Keratinocyte (primary cell): ENCODE measurements at regions not wholly inside any gene's neighbourhood (a gene's known extent, or its start where the extent isn't known, plus 50 kb on each side); places are given as distances from the start of the nearest gene placed in this dataset.

ENCODE experiments used
- DNase-seq: peaks from one replicate; pipeline ENCODE4 v3.0.0-alpha.2; 2011; ENCODE audit warnings: low read depth, missing footprints, low spot score
- FAIRE-seq: peaks from 2 replicates; lab custom pipeline; 2011; peaks lifted over from hg19 to GRCh38; lab: Jason Lieb, UNC
- H2AFZ ChIP-seq: 2 replicates; pipeline ENCODE4 v1.6.0; 2012; ENCODE audit warnings: low read length, control low read depth, inconsistent platforms; ENCODE audit not compliant: control insufficient read depth
- H3K27ac ChIP-seq: 2 replicates; pipeline ENCODE4 v1.5.1; 2011; ENCODE audit warnings: low read length; ENCODE audit not compliant: control insufficient read depth, insufficient read depth
- H3K27me3 ChIP-seq: 3 replicates; pipeline ENCODE4 v1.6.0; 2011; ENCODE audit warnings: low read length; ENCODE audit not compliant: control insufficient read depth, insufficient read depth; ENCODE audit errors: extremely low read depth
- H3K36me3 ChIP-seq, 2 experiments: 2 replicates in 1 of 2; 3 replicates in 1 of 2; pipeline ENCODE4 v1.5.1; 2011; ENCODE audit warnings: low read length in 2 of 2, mild to moderate bottlenecking in 1 of 2; ENCODE audit not compliant: control insufficient read depth in 2 of 2, insufficient read depth in 2 of 2; ENCODE audit errors: extremely low read depth in 1 of 2
- H3K4me1 ChIP-seq: 3 replicates; pipeline ENCODE4 v1.5.1; 2011; ENCODE audit warnings: low read length; ENCODE audit not compliant: control insufficient read depth, insufficient read depth; ENCODE audit errors: extremely low read depth
- H3K4me2 ChIP-seq: 3 replicates; pipeline ENCODE4 v1.6.0; 2011; ENCODE audit warnings: low read depth, low read length; ENCODE audit not compliant: control insufficient read depth, insufficient read depth; ENCODE audit errors: extremely low read depth
- H3K4me3 ChIP-seq, 3 experiments: fragments of 200-600 bp in 1 of 3; sonication (generic) in 1 of 3; 2 replicates in 2 of 3; 3 replicates in 1 of 3; pipeline ENCODE4 v1.5.1; 2011 to 2016; ENCODE audit warnings: low read length in 3 of 3, mild to moderate bottlenecking in 3 of 3, control low read depth in 2 of 3, inconsistent platforms in 1 of 3, low read depth in 1 of 3, mixed read lengths in 1 of 3, mixed run types in 1 of 3, moderate library complexity in 1 of 3; ENCODE audit not compliant: control insufficient read depth in 2 of 3, insufficient read depth in 2 of 3; ENCODE audit errors: extremely low read depth in 1 of 3
- H3K79me2 ChIP-seq: 2 replicates; pipeline ENCODE4 v1.6.0; 2012; ENCODE audit warnings: low read length; ENCODE audit not compliant: control insufficient read depth, insufficient read depth
- H3K9ac ChIP-seq: 3 replicates; pipeline ENCODE4 v1.6.0; 2011; ENCODE audit warnings: low read length; ENCODE audit not compliant: control insufficient read depth, insufficient read depth; ENCODE audit errors: extremely low read depth
- H3K9me1 ChIP-seq: 3 replicates; pipeline ENCODE4 v1.6.0; 2011; ENCODE audit warnings: low read length; ENCODE audit not compliant: control insufficient read depth, insufficient read depth; ENCODE audit errors: extremely low read depth
- H3K9me3 ChIP-seq: 2 replicates; pipeline ENCODE4 v1.5.1; 2012; ENCODE audit warnings: low read depth, low read length; ENCODE audit not compliant: control insufficient read depth
- H4K20me1 ChIP-seq: 3 replicates; pipeline ENCODE4 v1.6.0; 2011; ENCODE audit warnings: low read length; ENCODE audit not compliant: control insufficient read depth, insufficient read depth; ENCODE audit errors: extremely low read depth
- CTCF ChIP-seq, 3 experiments: IDR thresholded peaks in 1 of 3; conservative IDR thresholded peaks in 1 of 3; optimal IDR thresholded peaks in 1 of 3; 2 replicates in 2 of 3; 3 replicates in 1 of 3; pipeline versions ENCODE3 to v1.5.1; 2011; ENCODE audit warnings: low read length in 3 of 3, mild to moderate bottlenecking in 3 of 3, moderate library complexity in 2 of 3, control low read depth in 1 of 3, inconsistent platforms in 1 of 3; ENCODE audit not compliant: insufficient read depth in 2 of 3; ENCODE audit errors: extremely low read depth in 1 of 3
- EZH2 ChIP-seq: IDR thresholded peaks from one replicate; pipeline ENCODE4 v1.6.1; 2012; ENCODE audit warnings: inconsistent platforms, mild to moderate bottlenecking, low read length, moderate library complexity
- dilution Hi-C: fragments of 300-500 bp; cut with MboI; formaldehyde crosslinking; loops from one replicate; pipeline ENCODE4 v1.7.0; 2020; ENCODE audit warnings: low sequenced_read_pairs; ENCODE audit not compliant: extremely low pct_ligation_motif_present

- Histone ChIP-seq H3K36me3 (no peaks in the 10 kb centered on the region), H3K79me2 (no peaks in the 10 kb centered on the region), H3K4me2 (no peak overlapping the region), H3K4me1 (no peaks in the 10 kb centered on the region), H3K9ac (no peak overlapping the region), H2AFZ (no peak overlapping the region), H3K9me1 (no peaks in the 10 kb centered on the region), H3K9me3 (no peaks in the 10 kb centered on the region), H3K27me3 (no peaks in the 10 kb centered on the region), H3K4me3 (no peak overlapping the region), H3K27ac (no peak overlapping the region), H4K20me1 (no peaks in the 10 kb centered on the region)
- TF ChIP-seq CTCF (optimal IDR thresholded peaks at IDR 0.05 in 1 of 3, IDR thresholded peaks at IDR 0.05 in 1 of 3, conservative IDR thresholded peaks at IDR 0.05 in 1 of 3; ENCODE audit: extremely low read depth in 1 of 3, insufficient read depth in 2 of 3, low read length in 3 of 3) (no peak), EZH2 (no peak)
- FAIRE-seq (no peak), DNase-seq (no peak)
- dilution Hi-C loops = no loop called here
These were observed 822.9 kb downstream of the RNF144A start for GRCh38 chr2:7740114-7740513.

DNA sequence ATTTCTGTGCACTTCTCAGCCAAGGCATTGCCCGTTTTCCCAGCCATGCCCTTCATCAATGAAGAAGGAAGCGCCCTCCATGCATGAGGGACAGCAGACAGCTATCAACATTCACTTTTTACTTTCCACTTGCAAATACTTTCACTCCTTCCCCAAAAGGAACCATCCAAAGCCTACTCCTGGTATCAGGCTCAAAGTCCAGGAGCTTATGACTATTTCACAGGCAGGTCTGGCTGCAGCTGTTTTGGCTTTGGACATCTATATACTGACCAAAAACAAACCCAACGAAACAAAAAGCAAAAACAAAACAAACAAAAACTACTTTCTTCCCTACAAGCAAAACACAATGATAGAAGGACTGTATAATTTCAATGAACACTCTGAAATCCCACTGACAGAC is 825.1 kb downstream of the RNF144A start:
- no peaks in the 10 kb centered on the region for H3K36me3 ChIP-seq
- no peaks in the 10 kb centered on the region for H4K20me1 ChIP-seq
- H3K4me2 ChIP-seq = no peak overlapping the region
- no peaks in the 10 kb centered on the region for H3K9me1 ChIP-seq
- no peak for FAIRE-seq
- H2AFZ ChIP-seq = no peak overlapping the region
- dilution Hi-C loops = no loop called here
- H3K4me1 ChIP-seq = no peaks in the 10 kb centered on the region
- DNase-seq = no peak
- no peak overlapping the region for H3K4me3 ChIP-seq
- no peaks in the 10 kb centered on the region for H3K9me3 ChIP-seq
- no peaks in the 10 kb centered on the region for H3K79me2 ChIP-seq
- no peaks in the 10 kb centered on the region for H3K27me3 ChIP-seq
- H3K27ac ChIP-seq = no peak overlapping the region
- no peak overlapping the region for H3K9ac ChIP-seq
- TF ChIP-seq EZH2 = no peak
- no peak for TF ChIP-seq CTCF (optimal IDR thresholded peaks at IDR 0.05 in 1 of 3, IDR thresholded peaks at IDR 0.05 in 1 of 3, conservative IDR thresholded peaks at IDR 0.05 in 1 of 3; ENCODE audit: extremely low read depth in 1 of 3, insufficient read depth in 2 of 3, low read length in 3 of 3)
